Endometrium (tissue), 2 donors: ENCODE measurements at regions not wholly inside any gene's neighbourhood (a gene's known extent, or its start where the extent isn't known, plus 50 kb on each side); places are given as distances from the start of the nearest gene placed in this dataset.
"Not testable (repeated sequence)": the region's sequence is repeated elsewhere in the genome, so short reads cannot be mapped to it uniquely, and the experiment has no call there.

Experiments used
- FAIRE-seq: peaks from 2 replicates; lab custom pipeline; 2012; peaks lifted over from hg19 to GRCh38; lab: Jason Lieb, UNC
- donor health status: control.
- donor health status: control.

DNA sequence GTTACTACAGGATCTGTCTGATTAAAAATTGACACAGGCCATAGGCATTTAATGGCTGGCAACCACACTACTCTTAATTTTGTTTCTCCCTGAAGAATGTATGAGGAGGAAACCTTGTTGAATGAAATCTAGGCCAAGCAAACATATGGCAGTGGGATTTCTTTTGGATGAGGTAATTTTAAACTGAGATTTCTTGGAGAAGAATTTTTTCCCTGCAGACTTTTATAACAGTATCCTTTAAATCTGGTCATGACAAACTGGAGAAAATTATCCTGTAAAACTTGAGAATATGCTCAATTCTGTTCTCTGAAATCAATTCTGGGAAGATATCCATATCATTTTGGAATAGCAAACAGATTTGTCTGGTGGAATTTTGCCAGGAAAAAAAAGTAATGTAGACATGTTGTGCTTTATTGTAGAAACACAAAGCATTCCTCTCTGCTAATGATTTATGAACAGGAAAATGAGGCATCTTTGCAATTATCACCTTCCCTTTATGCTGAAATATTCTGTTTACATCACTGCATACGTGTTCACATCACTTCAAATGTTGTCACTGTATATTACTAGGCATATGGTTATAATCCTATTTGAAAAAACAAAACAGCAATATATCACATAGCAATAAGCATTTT, 108.3 kb upstream of the ARSJ start:
- FAIRE-seq = peak; percentile 94

DNA sequence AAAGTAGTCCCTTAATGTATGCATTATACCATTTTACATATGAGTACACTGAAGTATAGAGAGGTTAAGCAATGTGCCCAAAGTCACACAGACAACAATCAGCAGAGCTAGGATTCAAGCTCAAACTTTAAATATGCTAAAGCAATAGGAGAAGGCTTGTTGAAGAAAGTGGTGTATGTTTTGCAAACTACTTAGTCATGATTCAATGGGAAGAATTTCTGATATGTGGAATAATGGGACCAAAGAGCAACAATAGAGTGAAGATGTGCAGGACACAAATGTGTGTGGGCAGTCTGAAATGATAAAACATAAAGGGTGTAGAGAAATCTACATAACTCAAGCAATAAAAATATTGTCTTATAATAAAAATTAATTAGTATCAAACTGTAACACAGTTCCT, 109.0 kb upstream of the ARSJ start:
- FAIRE-seq = peak; percentile 85

DNA sequence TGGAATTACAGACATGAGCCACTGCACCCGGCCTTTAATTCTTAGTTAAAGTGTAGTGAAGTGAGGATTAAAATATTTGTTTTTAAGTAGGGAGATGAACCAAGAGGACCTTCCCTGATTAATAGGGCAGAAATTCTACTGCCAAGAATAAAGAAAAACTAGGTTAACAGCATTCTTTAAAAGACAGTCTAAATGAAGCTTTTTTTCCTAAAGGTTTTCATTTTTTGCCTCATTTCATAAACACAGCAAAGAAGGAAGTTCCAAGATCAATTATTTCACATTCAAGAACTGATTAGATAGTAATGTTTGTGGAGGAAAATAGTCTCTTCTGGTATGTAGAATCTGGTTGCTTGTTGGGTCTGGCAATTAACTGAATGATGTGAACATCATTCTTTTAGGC, 112.1 kb upstream of the ARSJ start:
- no peak for FAIRE-seq

DNA sequence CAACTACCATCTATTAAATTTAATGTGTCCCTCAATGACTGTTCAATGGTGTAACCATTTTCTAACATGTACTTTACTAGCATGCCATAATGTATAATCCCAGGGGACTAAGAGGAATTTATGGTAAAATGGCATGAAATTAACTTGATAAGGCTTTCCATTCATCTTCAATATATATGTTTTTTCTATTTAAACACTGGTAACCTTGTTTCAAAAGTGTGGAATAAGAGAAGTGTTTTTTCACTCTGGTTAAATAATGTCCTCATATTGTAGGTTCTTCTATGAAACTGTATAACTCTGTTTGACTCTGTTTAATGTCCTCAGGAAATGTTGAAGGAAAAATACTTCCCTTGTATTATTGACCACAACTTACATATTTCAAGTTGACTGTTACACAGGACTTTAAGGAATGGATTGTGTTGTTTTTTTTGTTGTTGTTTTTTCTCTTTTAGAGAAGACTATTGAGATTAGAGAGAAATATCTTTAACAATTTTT, 113.8 kb upstream of the ARSJ start:
- no peak for FAIRE-seq

DNA sequence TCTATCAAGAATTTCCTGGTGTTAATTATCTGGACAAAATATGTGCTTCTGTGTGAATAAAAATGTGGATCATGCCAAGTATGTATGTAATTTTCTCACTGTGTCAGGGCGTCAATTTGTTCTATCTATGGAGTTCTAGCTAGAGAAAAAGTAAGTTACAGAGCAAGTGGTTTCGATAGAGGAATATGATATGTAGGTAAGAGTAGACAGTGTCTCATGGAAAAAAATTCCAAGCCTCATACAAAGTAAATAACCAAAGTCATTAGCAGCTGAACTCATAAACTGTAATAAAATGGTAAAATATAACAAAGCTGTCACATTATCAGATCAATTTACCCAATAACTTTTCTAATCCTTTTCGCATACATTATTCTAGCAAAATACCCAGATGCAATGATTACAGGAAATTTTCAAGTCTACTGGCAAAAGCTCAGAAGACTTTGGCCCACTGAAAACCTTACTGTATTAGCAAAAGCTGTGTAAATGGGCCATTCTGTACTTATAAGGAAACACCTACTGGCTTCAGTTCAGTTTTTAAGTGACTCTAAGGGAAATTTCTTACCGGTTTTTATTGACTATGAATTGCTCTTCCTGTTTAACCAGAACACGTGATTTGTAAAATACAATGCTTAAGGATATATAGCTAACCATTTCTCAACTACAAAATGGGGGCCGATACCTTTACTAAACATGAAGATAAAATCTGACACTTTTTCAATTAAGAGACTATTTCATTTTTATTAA, 121.0 kb upstream of the ARSJ start:
- FAIRE-seq = no peak

DNA sequence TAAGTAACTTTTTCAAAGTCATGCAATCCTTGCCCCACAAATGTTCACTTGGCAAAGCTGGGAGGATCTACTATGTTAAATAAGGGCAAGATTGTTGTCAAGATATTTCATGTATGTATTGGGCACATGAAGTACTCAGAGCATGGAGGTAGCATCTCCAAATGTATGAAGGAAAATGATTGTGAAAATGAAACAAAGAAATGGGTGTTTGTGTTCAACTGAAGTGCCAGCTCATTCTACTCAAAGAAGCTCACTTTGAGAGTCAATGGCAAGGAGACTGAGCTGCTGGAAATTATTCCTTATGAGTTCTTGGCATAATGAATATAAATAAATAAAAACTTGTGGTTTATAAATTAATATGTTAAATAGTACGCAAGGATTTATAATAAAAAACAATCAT, 124.5 kb upstream of the ARSJ start:
- FAIRE-seq = no peak

DNA sequence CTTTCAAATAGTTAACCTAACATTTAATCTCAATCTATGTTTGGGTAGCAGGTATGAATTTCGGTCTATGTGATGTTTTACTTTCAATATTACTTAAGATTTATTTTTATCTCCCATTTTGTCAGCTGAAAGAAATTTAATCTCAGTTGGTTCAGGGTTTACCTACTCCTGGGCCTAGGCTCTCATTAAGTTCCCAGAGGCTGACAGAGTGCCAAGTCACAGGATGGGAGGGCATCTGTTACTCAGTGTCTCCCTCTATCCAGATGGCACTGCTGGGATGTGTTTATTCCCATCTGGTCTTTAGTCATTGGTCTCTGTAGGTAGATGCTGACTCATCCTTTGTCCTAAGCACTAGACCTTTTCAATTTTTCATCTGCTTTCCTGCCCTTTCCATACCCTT, 129.4 kb upstream of the ARSJ start:
- FAIRE-seq = no peak

DNA sequence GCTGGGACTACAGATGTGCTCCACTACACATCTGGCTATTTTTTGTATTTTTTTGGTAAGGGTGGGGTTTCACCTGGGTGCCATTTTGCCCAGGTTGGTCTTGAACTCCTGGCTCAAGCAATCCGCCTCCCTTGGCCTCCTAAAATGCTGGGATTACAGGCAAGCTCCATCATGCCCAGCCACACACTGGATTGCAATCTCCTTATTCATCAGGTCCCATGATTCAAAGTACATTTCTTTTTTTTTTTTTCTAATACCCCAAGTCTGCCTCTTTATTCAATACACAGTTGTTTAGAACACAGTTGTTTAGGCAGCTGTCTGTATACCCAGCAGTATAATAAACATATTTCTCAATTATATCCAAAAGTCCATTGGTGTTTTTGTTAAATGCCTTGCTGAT, 130.3 kb upstream of the ARSJ start:
- no peak for FAIRE-seq

DNA sequence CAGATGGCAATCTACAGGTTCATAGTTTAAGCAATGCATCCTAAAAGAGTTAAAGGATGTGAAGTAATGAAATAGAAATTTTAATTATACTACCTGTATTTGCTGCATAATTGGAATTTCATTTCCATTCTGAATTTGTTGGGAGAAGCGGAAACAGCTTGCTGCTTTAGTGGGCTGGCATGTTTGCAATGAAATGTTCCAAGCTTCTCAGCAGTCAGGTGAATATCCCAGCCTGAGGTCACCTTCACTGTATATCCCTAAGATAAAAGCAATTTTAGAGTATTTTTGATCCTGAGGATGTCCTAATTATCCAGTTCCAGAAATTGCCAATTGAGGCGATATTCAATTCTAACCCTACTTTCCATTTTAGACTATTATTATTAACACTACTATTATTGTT, 136.1 kb upstream of the ARSJ start:
- FAIRE-seq = no peak

DNA sequence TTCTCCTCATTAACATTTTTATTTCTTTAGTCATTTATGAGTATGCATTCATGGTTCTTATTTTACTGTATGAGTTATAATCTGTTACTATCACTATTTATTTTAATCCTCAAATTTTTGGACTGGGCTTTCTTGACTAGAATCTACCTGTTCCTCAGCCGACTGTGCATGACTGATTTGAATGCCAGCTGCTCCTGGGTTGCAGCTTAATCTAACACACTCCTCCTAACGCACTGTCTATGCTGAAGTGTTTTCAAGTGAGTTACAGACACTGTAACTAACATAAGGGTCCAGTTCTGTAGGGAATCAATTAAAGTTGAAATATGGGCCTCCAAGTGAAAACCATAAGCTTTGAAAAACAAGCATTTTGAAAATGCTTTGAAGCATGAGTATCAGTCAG, 137.4 kb upstream of the ARSJ start:
- no peak for FAIRE-seq

DNA sequence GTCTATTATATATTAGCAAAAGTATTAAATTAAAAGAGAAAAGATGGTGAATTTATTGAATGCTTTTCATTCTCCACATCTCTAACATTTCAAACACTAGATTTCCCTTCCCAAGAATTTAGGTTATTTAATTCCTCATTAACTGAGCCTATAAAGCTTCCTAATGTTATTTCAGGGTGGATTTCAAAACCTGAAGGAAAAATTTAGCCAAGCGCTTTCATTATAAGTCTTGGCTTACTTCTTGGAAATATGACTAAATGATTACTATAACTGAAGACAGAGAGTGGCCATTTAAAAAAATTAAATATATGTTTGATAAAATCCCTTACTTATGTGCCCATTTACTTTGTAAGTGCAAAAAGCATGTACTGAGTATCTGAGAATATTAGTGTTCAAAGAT, 141.8 kb upstream of the ARSJ start:
- FAIRE-seq = no peak

DNA sequence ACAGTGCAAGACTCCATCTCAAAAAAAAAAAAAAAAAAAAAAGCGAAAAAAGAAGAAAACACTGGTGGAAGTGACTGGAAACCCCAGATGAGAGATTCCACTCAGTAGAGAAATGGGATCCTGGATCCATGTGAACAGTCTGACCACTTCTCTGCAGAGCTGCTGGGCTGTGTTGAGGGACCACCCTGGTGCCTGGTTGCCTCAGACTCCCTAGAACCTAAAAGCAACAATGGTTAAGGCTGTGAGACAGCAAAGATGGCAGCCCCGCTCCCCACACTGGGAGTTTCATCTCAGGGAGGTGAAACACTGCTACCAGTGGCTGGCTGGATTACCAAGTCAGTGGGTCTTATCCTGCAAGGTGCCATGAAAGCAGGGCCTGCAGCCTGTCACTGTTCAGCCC, 152.8 kb upstream of the ARSJ start:
- no peak for FAIRE-seq

DNA sequence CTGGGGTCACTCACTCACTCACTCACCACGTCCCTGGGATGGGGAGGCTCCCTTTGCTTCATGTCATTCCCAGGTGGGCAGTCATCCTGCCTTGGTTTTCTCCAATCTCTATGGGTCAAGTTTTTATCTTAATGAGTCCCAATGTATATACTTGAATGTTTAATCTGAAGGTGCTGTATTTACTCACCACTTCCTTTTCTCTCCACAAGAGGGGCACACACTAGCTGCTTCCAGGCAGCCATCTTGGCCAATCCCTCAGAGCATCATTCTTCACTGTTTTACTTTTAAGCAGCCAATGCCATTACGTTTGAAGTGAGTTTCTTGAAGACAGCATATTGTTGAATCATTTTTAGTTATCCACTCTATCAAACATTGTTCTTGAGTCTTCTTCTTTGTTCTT, 153.4 kb upstream of the ARSJ start:
- no peak for FAIRE-seq

DNA sequence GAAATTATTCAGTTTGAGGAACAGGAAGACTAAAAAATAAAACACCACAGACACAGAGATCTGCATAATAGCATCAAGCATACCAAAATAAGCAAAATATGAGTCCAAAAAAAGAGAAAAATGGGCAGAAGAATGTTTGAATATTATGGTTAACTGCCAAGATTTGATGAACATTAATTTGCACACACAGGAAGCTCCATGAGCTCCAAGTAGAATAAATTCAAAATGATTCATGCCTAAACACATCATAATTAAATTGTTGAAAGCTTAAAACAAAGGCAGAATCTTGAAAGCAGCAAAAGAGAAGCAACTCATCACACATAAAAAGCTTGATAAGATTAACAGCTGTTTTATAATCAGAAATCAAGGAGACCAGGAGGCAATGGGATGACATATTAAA, 156.6 kb upstream of the ARSJ start:
- FAIRE-seq = no peak

DNA sequence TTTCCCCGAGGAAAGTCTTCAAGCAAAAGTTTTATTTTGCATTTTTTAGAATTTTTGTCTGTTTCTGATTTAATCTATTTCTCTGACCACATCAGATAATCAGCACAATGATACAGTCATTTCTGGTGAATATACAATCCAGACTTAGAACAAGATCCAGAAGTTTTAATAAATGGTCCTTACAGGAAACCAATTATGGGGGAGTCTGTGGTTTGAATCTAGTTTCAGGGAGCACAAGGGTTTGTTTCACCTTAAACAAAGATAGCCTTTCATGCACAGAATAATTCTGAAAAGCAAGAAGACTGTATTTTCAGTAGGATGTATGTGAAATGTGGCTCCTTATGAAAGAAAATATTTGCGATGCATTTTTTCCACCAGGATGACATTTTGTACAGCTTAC, 158.5 kb upstream of the ARSJ start:
- FAIRE-seq = no peak

DNA sequence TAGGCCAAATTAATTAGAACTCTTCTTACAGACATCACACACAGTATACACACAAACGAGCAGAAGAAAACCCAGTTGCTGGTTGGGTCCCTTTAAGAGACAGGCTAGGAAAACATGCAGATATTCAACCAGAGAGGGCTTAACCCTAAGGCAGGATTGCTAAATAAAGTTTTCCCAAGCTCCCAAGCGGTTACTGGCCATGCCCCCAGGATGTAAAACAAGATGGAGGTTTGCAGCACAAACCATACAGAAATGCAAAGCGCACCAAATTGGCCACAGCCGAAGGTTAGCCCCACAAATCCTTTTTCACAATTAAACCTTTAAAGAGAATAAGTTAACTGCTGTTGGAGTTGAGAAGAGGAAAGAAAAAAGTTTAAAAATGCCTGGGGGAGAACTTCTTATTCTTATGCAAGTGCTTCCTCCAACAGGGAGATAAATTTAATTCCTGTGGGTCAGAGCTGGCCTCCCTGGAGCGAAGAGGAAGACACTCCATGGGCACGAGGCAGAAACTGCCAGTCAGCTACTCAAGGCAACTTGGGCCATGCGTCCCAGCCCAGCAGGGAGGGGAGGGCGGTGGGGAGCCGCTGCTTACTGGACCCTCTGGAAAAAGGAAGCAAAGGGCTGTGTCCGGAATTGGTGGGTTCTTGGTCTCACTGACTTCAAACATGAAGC, 167.6 kb upstream of the ARSJ start:
- FAIRE-seq = no peak

DNA sequence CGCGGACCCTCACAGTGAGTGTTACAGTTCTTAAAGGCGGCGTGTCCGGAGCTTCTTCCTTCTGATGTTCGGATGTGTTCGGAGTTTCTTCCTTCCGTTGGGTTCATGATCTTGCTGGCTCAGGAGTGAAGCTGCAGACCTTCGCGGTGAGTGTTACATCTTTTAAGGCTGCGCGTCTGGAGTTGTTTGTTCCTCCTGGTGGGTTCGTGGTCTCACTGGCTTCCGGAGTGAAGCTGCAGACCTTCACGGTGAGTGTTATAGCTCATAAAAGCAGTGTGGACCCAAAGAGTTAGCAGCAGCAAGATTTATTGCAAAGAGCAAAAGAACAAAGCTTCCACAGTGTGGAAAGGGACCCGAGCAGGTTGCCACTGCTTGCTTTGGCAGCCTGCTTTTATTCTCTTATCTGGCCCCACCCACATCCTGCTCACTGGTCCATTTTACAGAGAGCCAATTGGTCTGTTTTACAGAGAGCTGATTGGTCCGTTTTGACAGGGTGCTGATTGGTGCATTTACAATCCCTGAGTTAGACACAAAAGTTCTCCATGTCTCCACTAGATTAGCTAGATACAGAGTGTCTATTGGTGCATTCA, 168.3 kb upstream of the ARSJ start:
- FAIRE-seq = not testable (repeated sequence)

DNA sequence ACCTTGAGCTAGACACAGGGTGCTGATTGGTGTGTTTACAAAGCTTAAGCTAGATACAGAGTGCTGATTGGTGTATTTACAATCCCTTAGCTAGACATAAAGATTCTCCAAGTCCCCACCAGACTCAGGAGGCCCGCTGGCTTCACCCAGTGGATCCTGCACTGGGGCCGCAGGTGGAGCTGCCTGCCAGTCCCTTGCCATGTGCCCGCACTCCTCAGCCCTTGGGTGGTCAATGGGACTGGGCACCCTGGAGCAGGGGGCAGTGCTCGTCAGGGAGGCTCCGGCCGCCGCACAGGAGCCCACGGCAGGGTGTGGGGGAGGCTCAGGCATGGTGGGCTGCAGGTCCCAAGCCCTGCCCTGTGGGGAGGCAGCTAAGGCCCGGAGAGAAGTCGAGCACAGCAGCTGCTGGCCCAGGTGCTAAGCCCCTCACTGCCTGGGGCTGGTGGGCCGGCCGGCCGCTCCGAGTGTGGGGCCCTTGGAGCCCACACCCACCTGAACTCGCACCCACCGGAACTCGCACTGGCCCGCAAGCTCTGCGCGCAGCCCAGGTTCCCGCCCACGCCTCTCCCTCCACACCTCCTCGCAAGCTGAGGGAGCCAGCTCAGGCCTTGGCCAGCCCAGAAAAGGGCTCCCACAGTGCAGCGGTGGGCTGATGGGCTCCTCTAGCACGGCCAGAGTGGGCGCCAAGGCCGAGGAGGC, 169.1 kb upstream of the ARSJ start:
- not testable (repeated sequence) for FAIRE-seq

DNA sequence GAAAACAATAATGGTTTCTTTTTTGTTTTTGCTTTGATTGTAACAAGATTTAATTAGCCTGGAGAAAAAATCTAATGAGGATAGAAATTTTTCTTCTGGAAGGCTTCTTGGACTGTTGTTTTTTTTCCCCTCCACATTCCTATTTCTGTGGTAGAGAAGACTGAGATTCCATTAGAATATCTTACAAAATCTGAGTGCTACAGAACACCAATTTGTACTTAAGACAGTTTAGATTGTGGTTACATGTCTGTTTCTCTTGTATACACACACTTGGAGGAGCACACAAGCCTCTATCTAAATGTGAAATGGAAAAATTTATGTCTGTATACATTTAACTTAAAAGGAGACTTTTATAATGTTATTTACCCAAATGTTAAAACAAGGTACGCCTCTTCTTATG, 176.9 kb upstream of the ARSJ start:
- FAIRE-seq = no peak

DNA sequence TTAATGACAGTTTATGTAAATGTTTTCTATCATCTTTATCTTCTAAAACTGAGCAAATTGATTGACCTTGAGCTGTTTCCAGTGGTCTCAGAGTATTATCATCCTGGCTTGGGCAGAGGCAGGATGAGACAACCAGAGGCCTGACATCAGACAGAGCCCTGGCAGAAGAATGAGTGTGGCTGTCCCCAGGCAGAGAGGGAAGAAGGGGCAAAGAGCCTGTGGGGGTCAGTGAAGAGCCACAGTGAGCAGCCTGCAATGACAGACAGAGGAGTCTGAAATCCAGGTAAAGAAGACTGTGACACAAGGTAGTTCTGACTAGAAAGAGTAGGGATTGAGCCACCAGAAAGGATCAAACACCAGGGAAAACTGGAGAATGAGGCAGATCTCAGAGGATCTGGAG, 182.4 kb upstream of the ARSJ start:
- no peak for FAIRE-seq

DNA sequence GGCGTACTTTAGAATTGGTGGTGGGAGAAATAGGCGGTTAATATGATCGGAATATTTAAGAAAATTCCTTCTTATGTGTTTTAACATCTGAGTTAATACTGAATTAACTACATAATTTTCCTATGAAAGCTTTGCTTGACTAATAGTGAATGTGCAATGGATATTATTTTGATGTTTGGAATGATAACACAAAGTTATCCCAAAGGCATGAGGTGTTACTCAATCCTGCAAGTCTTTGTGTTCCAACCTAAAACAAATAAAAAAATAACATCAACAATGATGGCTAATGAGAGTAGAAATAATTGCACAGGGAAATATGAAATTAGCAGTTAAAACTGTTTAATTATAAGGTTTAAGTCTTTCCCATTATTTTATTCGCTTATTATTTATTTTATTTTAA, 183.6 kb upstream of the ARSJ start:
- FAIRE-seq = no peak

DNA sequence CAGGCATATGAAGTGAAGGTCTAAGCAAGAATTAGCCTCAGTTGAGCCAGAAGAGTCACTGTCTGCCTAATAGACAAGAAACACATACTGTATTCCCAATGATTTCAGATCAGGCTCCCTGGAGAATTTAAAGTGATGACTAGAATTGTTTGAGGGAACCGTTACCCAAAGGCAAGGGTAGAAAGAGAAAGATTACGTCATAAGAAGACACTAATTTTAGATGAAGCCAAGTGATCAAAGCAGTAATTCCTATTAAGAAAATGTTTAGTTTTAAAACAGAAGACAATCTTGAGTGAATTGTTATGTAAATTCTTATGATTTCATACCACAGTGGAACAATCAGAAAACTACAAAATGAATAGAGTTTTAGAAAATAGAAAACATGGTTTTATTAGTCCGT, 194.5 kb upstream of the ARSJ start:
- no peak for FAIRE-seq

DNA sequence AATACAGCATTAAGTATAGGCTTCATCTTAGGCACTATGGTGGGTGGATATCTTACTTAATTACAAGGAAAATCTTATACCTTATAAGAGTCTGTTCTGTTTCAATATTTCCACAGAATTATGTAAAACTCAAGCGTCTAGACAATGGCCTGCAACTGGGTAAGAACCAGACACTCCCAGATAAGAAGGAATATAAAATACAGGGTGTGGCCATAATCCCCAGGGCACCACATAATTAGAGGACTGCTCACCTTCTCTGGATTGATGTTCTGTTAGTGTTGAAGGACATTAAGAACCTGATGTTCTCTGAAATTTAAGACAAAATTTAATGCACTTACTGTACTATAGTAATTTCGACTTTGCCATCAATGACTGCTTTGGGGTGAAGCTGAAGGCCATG, 198.2 kb upstream of the ARSJ start:
- FAIRE-seq = no peak
